RWPE2 (cell line): ENCODE measurements at regions not wholly inside any gene's neighbourhood (a gene's known extent, or its start where the extent isn't known, plus 50 kb on each side); places are given as distances from the start of the nearest gene placed in this dataset.

Source experiments
- ATAC-seq: fragments of 200-7000 bp; cut with Tn5 transposase; 3 replicates; pipeline ENCODE4 v1.9.1; 2021; ENCODE audit warnings: low read depth
- DNase-seq: peaks from one replicate; pipeline ENCODE4 v3.0.0-alpha.2; 2020; ENCODE audit warnings: low spot score
- H3K27ac ChIP-seq: fragments of 450-650 bp; 2 replicates; pipeline ENCODE4 v1.5.1; 2017; ENCODE audit warnings: mild to moderate bottlenecking; ENCODE audit not compliant: poor library complexity, severe bottlenecking
- H3K27me3 ChIP-seq: fragments of 250-450 bp; sonication (Bioruptor Pico); 2 replicates; pipeline ENCODE4 v1.5.1; 2021; ENCODE audit warnings: mild to moderate bottlenecking, moderate library complexity; ENCODE audit not compliant: insufficient read depth, poor library complexity, severe bottlenecking
- H3K36me3 ChIP-seq: fragments of 250-450 bp; sonication (Bioruptor Pico); 2 replicates; pipeline ENCODE4 v1.5.1; 2020; ENCODE audit warnings: low read depth, mild to moderate bottlenecking, moderate library complexity
- H3K4me1 ChIP-seq: fragments of 250-450 bp; sonication (Bioruptor Pico); 2 replicates; pipeline ENCODE4 v1.5.1; 2021; ENCODE audit warnings: mild to moderate bottlenecking, moderate library complexity; ENCODE audit not compliant: insufficient read depth, poor library complexity, severe bottlenecking
- H3K4me3 ChIP-seq: fragments of 250-450 bp; sonication (Bioruptor Pico); 2 replicates; pipeline ENCODE4 v1.5.1; 2021; ENCODE audit warnings: mild to moderate bottlenecking, moderate library complexity; ENCODE audit not compliant: severe bottlenecking
- H3K9me3 ChIP-seq: fragments of 250-450 bp; sonication (Bioruptor Pico); 2 replicates; pipeline ENCODE4 v1.5.1; 2021; ENCODE audit warnings: mild to moderate bottlenecking, moderate library complexity; ENCODE audit not compliant: severe bottlenecking
- CTCF ChIP-seq: fragments of 450-650 bp; IDR thresholded peaks from one replicate; pipeline ENCODE4 v1.5.1; 2017; ENCODE audit warnings: mild to moderate bottlenecking, moderate library complexity; ENCODE audit not compliant: poor library complexity, severe bottlenecking

GRCh38 chr2:109686921-109687320 lies 72.8 kb downstream of the SOWAHC start:
- H3K27me3 ChIP-seq = no peaks in the 10 kb centered on the region
- no peaks in the 10 kb centered on the region for H3K36me3 ChIP-seq
- H3K27ac ChIP-seq = no peak overlapping the region
- H3K9me3 ChIP-seq = no peaks in the 10 kb centered on the region
- TF ChIP-seq CTCF = no peak
- no peak for DNase-seq
- no peak for ATAC-seq
- H3K4me3 ChIP-seq = no peak overlapping the region
- H3K4me1 ChIP-seq = no peaks in the 10 kb centered on the region

- Histone ChIP-seq H3K27me3 (no peaks in the 10 kb centered on the region), H3K4me3 (no peak overlapping the region), H3K9me3 (no peaks in the 10 kb centered on the region), H3K27ac (no peak overlapping the region), H3K36me3 (no peaks in the 10 kb centered on the region), H3K4me1 (peaks cover 6% of the 10 kb centered on the region)
- DNase-seq (no peak), ATAC-seq (no peak)
- no peak for TF ChIP-seq CTCF
Observed at GRCh38 chr2:109689182-109689930, 75.2 kb downstream of the SOWAHC start.

- Histone ChIP-seq H3K27me3 (no peaks in the 10 kb centered on the region), H3K36me3 (no peaks in the 10 kb centered on the region), H3K27ac (no peak overlapping the region), H3K4me3 (no peak overlapping the region), H3K9me3 (no peaks in the 10 kb centered on the region), H3K4me1 (peaks cover 9% of the 10 kb centered on the region)
- no peak for DNase-seq
- TF ChIP-seq CTCF = no peak
- no peak for ATAC-seq
Observed at GRCh38 chr2:109689973-109690372, 75.8 kb downstream of the SOWAHC start.

- DNase-seq (no peak), ATAC-seq (no peak)
- H3K27me3 ChIP-seq = no peaks in the 10 kb centered on the region
- H3K36me3 ChIP-seq = no peaks in the 10 kb centered on the region
- TF ChIP-seq CTCF = no peak
- peaks cover 9% of the 10 kb centered on the region for H3K4me1 ChIP-seq
- no peaks in the 10 kb centered on the region for H3K9me3 ChIP-seq
- no peak overlapping the region for H3K4me3 ChIP-seq
- no peak overlapping the region for H3K27ac ChIP-seq
Observed at GRCh38 chr2:109690457-109690821, 76.3 kb downstream of the SOWAHC start.

- DNase-seq = no peak
- Histone ChIP-seq H3K9me3 (no peaks in the 10 kb centered on the region), H3K36me3 (no peaks in the 10 kb centered on the region), H3K27me3 (no peaks in the 10 kb centered on the region), H3K4me3 (no peak overlapping the region), H3K27ac (no peak overlapping the region), H3K4me1 (peaks cover 9% of the 10 kb centered on the region)
- no peak for ATAC-seq
- no peak for TF ChIP-seq CTCF
Observed at GRCh38 chr2:109690822-109691541, 76.8 kb downstream of the SOWAHC start.
